ENCODE measurements at regions not wholly inside any gene's neighbourhood (a gene's known extent, or its start where the extent isn't known, plus 50 kb on each side); places are given as distances from the start of the nearest gene placed in this dataset.

GRCh38 chr2:21427606-21428005 lies 303.8 kb downstream of the TDRD15 start:
- no peak for DNase-seq

- no peak for DNase-seq
These were observed 305.0 kb downstream of the TDRD15 start for GRCh38 chr2:21428754-21429153.

GRCh38 chr2:21429747-21430146 lies 306.0 kb downstream of the TDRD15 start:
- DNase-seq = no peak

GRCh38 chr2:21431078-21431477 lies 307.3 kb downstream of the TDRD15 start:
- DNase-seq = peak in 1 of 56 donors; percentile 5

GRCh38 chr2:21438949-21439348 lies 315.2 kb downstream of the TDRD15 start:
- DNase-seq = no peak

- no peak for DNase-seq
These were observed 317.7 kb downstream of the TDRD15 start for GRCh38 chr2:21441442-21441841.

- no peak for DNase-seq
These were observed 319.8 kb downstream of the TDRD15 start for GRCh38 chr2:21443494-21444105.

GRCh38 chr2:21449881-21450280 lies 326.1 kb downstream of the TDRD15 start:
- DNase-seq = no peak

GRCh38 chr2:21451403-21451802 lies 327.6 kb downstream of the TDRD15 start:
- no peak for DNase-seq

GRCh38 chr2:21452263-21452662 lies 328.5 kb downstream of the TDRD15 start:
- DNase-seq = no peak

GRCh38 chr2:21452678-21453077 lies 328.9 kb downstream of the TDRD15 start:
- no peak for DNase-seq

GRCh38 chr2:21453723-21454450 lies 330.1 kb downstream of the TDRD15 start:
- peak in 15 of 56 donors; percentile 4 to 52 (median 23) for DNase-seq

- no peak for DNase-seq
These were observed 331.1 kb downstream of the TDRD15 start for GRCh38 chr2:21454839-21455238.

GRCh38 chr2:21461754-21462240 lies 338.0 kb downstream of the TDRD15 start:
- no peak for DNase-seq

GRCh38 chr2:21466341-21466927 lies 342.7 kb downstream of the TDRD15 start:
- DNase-seq = no peak

GRCh38 chr2:21467280-21467818 lies 343.6 kb downstream of the TDRD15 start:
- DNase-seq = no peak

- no peak for DNase-seq
These were observed 344.1 kb downstream of the TDRD15 start for GRCh38 chr2:21467910-21468309.

- DNase-seq = no peak
These were observed 344.9 kb downstream of the TDRD15 start for GRCh38 chr2:21468624-21469023.

- DNase-seq = no peak
These were observed 345.4 kb downstream of the TDRD15 start for GRCh38 chr2:21469158-21469557.

GRCh38 chr2:21469564-21469963 lies 345.8 kb downstream of the TDRD15 start:
- DNase-seq = no peak

GRCh38 chr2:21480162-21480561 lies 356.4 kb downstream of the TDRD15 start:
- no peak for DNase-seq

GRCh38 chr2:21484643-21485042 lies 360.9 kb downstream of the TDRD15 start:
- DNase-seq = no peak

All from nucleus accumbens (tissue), 56 donors.